Sigmoid colon (tissue), 4 donors: ENCODE measurements at regions not wholly inside any gene's neighbourhood (a gene's known extent, or its start where the extent isn't known, plus 50 kb on each side); places are given as distances from the start of the nearest gene placed in this dataset.

Experiments used
- CTCF ChIP-seq, 4 experiments: fragments of 450-650 bp in 3 of 4; fragments of 200-600 bp in 1 of 4; IDR thresholded peaks; one replicate each; pipeline ENCODE4 v1.5.1; 2016 to 2019; ENCODE audit warnings: antibody characterized with exemption in 4 of 4, mild to moderate bottlenecking in 3 of 4, moderate library complexity in 2 of 4
- EP300 ChIP-seq, 4 donors: sonication (generic); formaldehyde crosslinking; IDR thresholded peaks; one replicate each; pipeline ENCODE4 v1.6.1; 2017; ENCODE audit warnings: antibody characterized with exemption in 4 of 4
- POLR2A ChIP-seq, 2 donors: fragments of 450-650 bp; IDR thresholded peaks; one replicate each; pipeline ENCODE4 v1.6.1; 2016; ENCODE audit warnings: antibody characterized with exemption in 2 of 2, mild to moderate bottlenecking in 2 of 2, moderate library complexity in 2 of 2
- POLR2AphosphoS5 ChIP-seq, 4 donors: sonication (generic); formaldehyde crosslinking; IDR thresholded peaks; one replicate each; pipeline ENCODE4 v1.6.1; 2017; ENCODE audit warnings: antibody characterized with exemption in 4 of 4

GRCh38 chr6:9482030-9482738 lies 932.7 kb downstream of the TFAP2A start:
- TF ChIP-seq CTCF (IDR thresholded peaks at IDR 0.05) (no peak), POLR2A (IDR thresholded peaks at IDR 0.05) (no peak), POLR2AphosphoS5 (IDR thresholded peaks at IDR 0.05) (no peak), EP300 (IDR thresholded peaks at IDR 0.05) (no peak)
